ENCODE measurements at regions not wholly inside any gene's neighbourhood (a gene's known extent, or its start where the extent isn't known, plus 50 kb on each side); places are given as distances from the start of the nearest gene placed in this dataset.

DNA sequence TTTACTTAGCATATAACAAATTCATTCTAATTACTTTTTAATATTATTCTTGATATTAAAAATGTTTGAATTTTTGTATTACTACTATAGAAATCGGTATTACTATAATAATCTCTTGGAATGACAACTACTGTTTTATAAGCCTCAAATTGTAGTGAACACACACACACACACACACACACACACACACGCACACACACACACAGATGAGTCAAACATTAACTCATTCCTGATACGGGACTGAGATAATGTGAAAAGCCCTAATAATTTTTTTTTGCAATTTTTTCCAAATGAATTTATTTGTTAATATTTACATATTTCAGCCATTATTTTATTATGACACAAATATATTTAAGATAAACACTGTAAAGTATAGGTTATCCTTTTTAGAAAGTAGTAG is 951.2 kb upstream of the PHF14 start:
- no TSS peak for BruUV-seq (replicated peaks)
- no peaks in the 10 kb centered on the region for H3K4me1 ChIP-seq (ENCODE audit: insufficient read depth, low read length, poor library complexity, severe bottlenecking)
- intact Hi-C loops (cut with micrococcal nuclease; ENCODE audit: unreplicated experiment) = no loop called here
- POLR2A ChIA-PET (ENCODE audit: low non-redundant PET) = no interaction called here
- H3K9me3 ChIP-seq (ENCODE audit: low read depth, low read length, poor library complexity, severe bottlenecking) = peaks cover 6% of the 10 kb centered on the region
- no peak for DNase-seq (ENCODE audit: low spot score)
- H3K27ac ChIP-seq (ENCODE audit: low read depth, low read length, poor library complexity, severe bottlenecking) = no peak overlapping the region
- no peaks in the 10 kb centered on the region for H3K36me3 ChIP-seq (ENCODE audit: insufficient read depth, low read length, poor library complexity, severe bottlenecking)
- H3K27me3 ChIP-seq (replicated peaks; ENCODE audit: insufficient read depth, low read depth, low read length, poor library complexity) = no peaks in the 10 kb centered on the region
- no peak overlapping the region for H3K4me3 ChIP-seq (ENCODE audit: low read depth, low read length, poor library complexity, severe bottlenecking)
- no peak for TF ChIP-seq EZH2 (IDR thresholded peaks at IDR 0.05; ENCODE audit: borderline replicate concordance, low read depth, low read length, poor library complexity, severe bottlenecking)
- TF ChIP-seq, protein P1, sequence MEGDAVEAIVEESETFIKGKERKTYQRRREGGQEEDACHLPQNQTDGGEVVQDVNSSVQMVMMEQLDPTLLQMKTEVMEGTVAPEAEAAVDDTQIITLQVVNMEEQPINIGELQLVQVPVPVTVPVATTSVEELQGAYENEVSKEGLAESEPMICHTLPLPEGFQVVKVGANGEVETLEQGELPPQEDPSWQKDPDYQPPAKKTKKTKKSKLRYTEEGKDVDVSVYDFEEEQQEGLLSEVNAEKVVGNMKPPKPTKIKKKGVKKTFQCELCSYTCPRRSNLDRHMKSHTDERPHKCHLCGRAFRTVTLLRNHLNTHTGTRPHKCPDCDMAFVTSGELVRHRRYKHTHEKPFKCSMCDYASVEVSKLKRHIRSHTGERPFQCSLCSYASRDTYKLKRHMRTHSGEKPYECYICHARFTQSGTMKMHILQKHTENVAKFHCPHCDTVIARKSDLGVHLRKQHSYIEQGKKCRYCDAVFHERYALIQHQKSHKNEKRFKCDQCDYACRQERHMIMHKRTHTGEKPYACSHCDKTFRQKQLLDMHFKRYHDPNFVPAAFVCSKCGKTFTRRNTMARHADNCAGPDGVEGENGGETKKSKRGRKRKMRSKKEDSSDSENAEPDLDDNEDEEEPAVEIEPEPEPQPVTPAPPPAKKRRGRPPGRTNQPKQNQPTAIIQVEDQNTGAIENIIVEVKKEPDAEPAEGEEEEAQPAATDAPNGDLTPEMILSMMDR (conservative IDR thresholded peaks at IDR 0.05; ENCODE audit: low read depth, low read length) = no peak
- CTCF ChIA-PET = no interaction called here

DNA sequence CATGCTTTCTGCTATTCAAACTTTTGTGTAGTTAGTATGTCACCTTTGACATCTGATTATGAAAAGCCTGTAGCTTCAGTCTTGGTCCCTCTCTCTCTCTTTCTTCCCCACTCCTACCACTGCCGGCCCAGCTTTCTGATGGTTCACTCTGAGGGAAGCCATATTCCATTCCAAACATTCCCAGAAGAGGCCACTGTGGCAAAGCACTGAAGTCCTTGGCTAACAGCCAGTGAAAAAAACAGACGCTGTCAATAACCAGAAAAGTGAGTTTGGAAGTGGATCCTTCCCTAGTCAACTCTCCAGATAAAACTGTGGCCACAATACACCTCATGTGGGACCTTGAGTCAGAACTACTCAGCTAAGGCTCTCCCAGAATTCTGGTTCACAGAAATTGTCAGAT is 950.7 kb upstream of the PHF14 start:
- no TSS peak for BruUV-seq (replicated peaks)
- TF ChIP-seq, protein P1 (conservative IDR thresholded peaks at IDR 0.05; ENCODE audit: low read depth, low read length) = no peak
- TF ChIP-seq EZH2 (IDR thresholded peaks at IDR 0.05; ENCODE audit: borderline replicate concordance, low read depth, low read length, poor library complexity, severe bottlenecking) = no peak
- Histone ChIP-seq H3K27ac (ENCODE audit: low read depth, low read length, poor library complexity, severe bottlenecking) (no peak overlapping the region), H3K36me3 (ENCODE audit: insufficient read depth, low read length, poor library complexity, severe bottlenecking) (no peaks in the 10 kb centered on the region), H3K4me1 (ENCODE audit: insufficient read depth, low read length, poor library complexity, severe bottlenecking) (no peaks in the 10 kb centered on the region), H3K9me3 (ENCODE audit: low read depth, low read length, poor library complexity, severe bottlenecking) (peaks cover 6% of the 10 kb centered on the region), H3K27me3 (replicated peaks; ENCODE audit: insufficient read depth, low read depth, low read length, poor library complexity) (no peaks in the 10 kb centered on the region), H3K4me3 (ENCODE audit: low read depth, low read length, poor library complexity, severe bottlenecking) (no peak overlapping the region)
- ChIA-PET CTCF (no interaction called here), POLR2A (ENCODE audit: low non-redundant PET) (no interaction called here)
- intact Hi-C loops (cut with micrococcal nuclease; ENCODE audit: unreplicated experiment) = no loop called here
- DNase-seq (ENCODE audit: low spot score) = peak; percentile 2

GRCh38 chr7:10034843-10035556 is 938.7 kb upstream of the PHF14 start:
- Histone ChIP-seq H3K27ac (ENCODE audit: low read depth, low read length, poor library complexity, severe bottlenecking) (no peak overlapping the region), H3K27me3 (replicated peaks; ENCODE audit: insufficient read depth, low read depth, low read length, poor library complexity) (no peaks in the 10 kb centered on the region), H3K4me1 (ENCODE audit: insufficient read depth, low read length, poor library complexity, severe bottlenecking) (no peaks in the 10 kb centered on the region), H3K4me3 (ENCODE audit: low read depth, low read length, poor library complexity, severe bottlenecking) (no peak overlapping the region), H3K9me3 (ENCODE audit: low read depth, low read length, poor library complexity, severe bottlenecking) (no peaks in the 10 kb centered on the region), H3K36me3 (ENCODE audit: insufficient read depth, low read length, poor library complexity, severe bottlenecking) (no peaks in the 10 kb centered on the region)
- ChIA-PET POLR2A (ENCODE audit: low non-redundant PET) (no interaction called here), CTCF (no interaction called here)
- BruUV-seq (replicated peaks) = no TSS peak
- TF ChIP-seq, protein P1 (conservative IDR thresholded peaks at IDR 0.05; ENCODE audit: low read depth, low read length) = no peak
- TF ChIP-seq EZH2 (IDR thresholded peaks at IDR 0.05; ENCODE audit: borderline replicate concordance, low read depth, low read length, poor library complexity, severe bottlenecking) = no peak
- intact Hi-C loops (cut with micrococcal nuclease; ENCODE audit: unreplicated experiment) = no loop called here
- DNase-seq (ENCODE audit: low spot score) = no peak
